Panc1 (cell line): ENCODE measurements at regions not wholly inside any gene's neighbourhood (a gene's known extent, or its start where the extent isn't known, plus 50 kb on each side); places are given as distances from the start of the nearest gene placed in this dataset.

ENCODE experiments used
- ATAC-seq: fragments of 200-7000 bp; cut with Tn5 transposase; 2 replicates; pipeline ENCODE4 v1.9.1; 2020; ENCODE audit warnings: mild to moderate bottlenecking, moderate library complexity
- BruUV-seq: library from RNA; stranded (reverse); fragments of 400-500 nt; replicated peaks from 2 replicates; lab custom pipeline; 2021; lab: Mats Ljungman, UMichigan
- CTCF ChIA-PET: fragments of 300-600 bp; sonication (Branson Sonifier 250); formaldehyde crosslinking; loops from one replicate; lab custom pipeline; 2022; ENCODE audit warnings: antibody characterized with exemption; lab: Charles Lee
- POLR2A ChIA-PET: fragments of 300-600 bp; sonication (Branson Sonifier 250); formaldehyde crosslinking; loops from one replicate; lab custom pipeline; 2022; ENCODE audit warnings: antibody characterized with exemption; lab: Charles Lee
- DNase-seq: peaks from one replicate; pipeline ENCODE4 v3.0.0-alpha.2; 2010; ENCODE audit warnings: low read depth, low spot score
- H3K27ac ChIP-seq: 2 replicates; pipeline ENCODE4 v1.5.1; 2011; ENCODE audit warnings: mild to moderate bottlenecking, low read length, inconsistent platforms
- H3K27me3 ChIP-seq: fragments of 200-500 bp; sonication (Bioruptor generic); 2 replicates; pipeline ENCODE4 v1.6.0; 2014; ENCODE audit warnings: low read length, inconsistent platforms; ENCODE audit not compliant: control insufficient read depth, insufficient read depth
- H3K36me3 ChIP-seq: fragments of 200-500 bp; sonication (Bioruptor generic); 2 replicates; pipeline ENCODE4 v1.5.1; 2014; ENCODE audit warnings: inconsistent platforms, mild to moderate bottlenecking, low read length, moderate library complexity; ENCODE audit not compliant: control insufficient read depth, insufficient read depth
- H3K4me1 ChIP-seq: 2 replicates; pipeline ENCODE4 v1.5.1; 2011; ENCODE audit warnings: inconsistent platforms, mild to moderate bottlenecking, low read length, moderate library complexity; ENCODE audit not compliant: control insufficient read depth, insufficient read depth
- H3K4me3 ChIP-seq, 2 experiments: 2 replicates each; pipeline ENCODE4 v1.5.1; 2011 to 2012; ENCODE audit warnings: low read depth in 2 of 2, low read length in 2 of 2, mild to moderate bottlenecking in 2 of 2, inconsistent platforms in 1 of 2, moderate library complexity in 1 of 2
- H3K9me3 ChIP-seq: fragments of 200-500 bp; sonication (Bioruptor generic); 2 replicates; pipeline ENCODE4 v1.5.1; 2014; ENCODE audit warnings: low read depth, mild to moderate bottlenecking, inconsistent platforms, low read length, moderate library complexity; ENCODE audit not compliant: control insufficient read depth, insufficient read depth
- POLR2AphosphoS5 ChIP-seq: IDR thresholded peaks from 2 replicates; pipeline ENCODE4 v1.6.1; 2012; ENCODE audit warnings: mild to moderate bottlenecking, low read depth, low read length, moderate library complexity
- SIN3A ChIP-seq: IDR thresholded peaks from 2 replicates; pipeline ENCODE4 v1.6.1; 2012; ENCODE audit warnings: low read depth, mild to moderate bottlenecking, low read length, moderate library complexity, borderline replicate concordance; ENCODE audit not compliant: insufficient read depth
- TCF7L2 ChIP-seq: IDR thresholded peaks from 2 replicates; pipeline ENCODE4 v1.6.1; 2011; ENCODE audit warnings: mild to moderate bottlenecking, low read depth, low read length, inconsistent platforms
- in situ Hi-C: cut with HindIII; loops from 2 replicates; pipeline ENCODE4 v1.10.0; 2016; ENCODE audit warnings: low sequenced_read_pairs, low pct_unique_long_range_greater_than_20kb
- intact Hi-C: fragments of 100-400 bp; cut with micrococcal nuclease; formaldehyde crosslinking; loops from one replicate; pipeline ENCODE4 v1.10.0; 2022; ENCODE audit not compliant: unreplicated experiment
- TF ChIP-seq, protein P1 (sequence below): fragments of 450-650 bp; IDR thresholded peaks from 2 replicates; pipeline ENCODE4 v1.5.1; 2017; ENCODE audit warnings: mild to moderate bottlenecking
- TF ChIP-seq, protein P2 (sequence below), 2 experiments: IDR thresholded peaks; 2 replicates each; pipeline ENCODE4 v1.6.1; 2011 to 2012; ENCODE audit warnings: low read depth in 2 of 2, control low read depth in 1 of 2, low read length in 1 of 2, mild to moderate bottlenecking in 1 of 2, moderate library complexity in 1 of 2; ENCODE audit not compliant: insufficient read depth in 1 of 2

DNA sequence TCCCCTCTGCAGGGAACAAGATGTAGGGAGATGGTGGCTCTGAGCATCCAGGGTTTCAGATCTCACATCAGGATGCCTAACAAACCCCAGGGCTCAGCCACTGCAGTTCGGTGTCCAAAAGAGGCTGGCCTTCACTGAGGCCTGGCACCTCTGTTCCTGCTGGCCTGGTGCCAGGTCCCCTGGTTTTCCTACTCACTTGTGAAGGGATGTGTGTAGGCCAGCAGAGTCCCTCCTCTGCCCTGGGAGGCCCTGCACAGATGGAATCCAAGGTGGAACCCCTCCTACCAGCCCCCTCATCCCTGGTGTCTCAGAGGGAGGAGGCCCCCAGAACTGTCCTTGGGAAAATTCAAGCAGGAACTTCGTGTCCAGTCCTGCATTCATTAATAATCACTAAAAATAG lies 260.6 kb downstream of the CCSER2 start:
- no peaks in the 10 kb centered on the region for H3K4me1 ChIP-seq
- ATAC-seq (no peak), DNase-seq (no peak)
- H3K36me3 ChIP-seq: no peaks in the 10 kb centered on the region
- no peak overlapping the region for H3K4me3 ChIP-seq
- H3K9me3 ChIP-seq: no peaks in the 10 kb centered on the region
- H3K27ac ChIP-seq: no peak overlapping the region
- ChIA-PET CTCF (no interaction called here), POLR2A (no interaction called here)
- intact Hi-C loops: no loop called here
- no peaks in the 10 kb centered on the region for H3K27me3 ChIP-seq
- in situ Hi-C loops: no loop called here
- no TSS peak for BruUV-seq
- TF ChIP-seq POLR2AphosphoS5 (no peak), TCF7L2 (no peak), SIN3A (no peak)
- TF ChIP-seq, protein P1, sequence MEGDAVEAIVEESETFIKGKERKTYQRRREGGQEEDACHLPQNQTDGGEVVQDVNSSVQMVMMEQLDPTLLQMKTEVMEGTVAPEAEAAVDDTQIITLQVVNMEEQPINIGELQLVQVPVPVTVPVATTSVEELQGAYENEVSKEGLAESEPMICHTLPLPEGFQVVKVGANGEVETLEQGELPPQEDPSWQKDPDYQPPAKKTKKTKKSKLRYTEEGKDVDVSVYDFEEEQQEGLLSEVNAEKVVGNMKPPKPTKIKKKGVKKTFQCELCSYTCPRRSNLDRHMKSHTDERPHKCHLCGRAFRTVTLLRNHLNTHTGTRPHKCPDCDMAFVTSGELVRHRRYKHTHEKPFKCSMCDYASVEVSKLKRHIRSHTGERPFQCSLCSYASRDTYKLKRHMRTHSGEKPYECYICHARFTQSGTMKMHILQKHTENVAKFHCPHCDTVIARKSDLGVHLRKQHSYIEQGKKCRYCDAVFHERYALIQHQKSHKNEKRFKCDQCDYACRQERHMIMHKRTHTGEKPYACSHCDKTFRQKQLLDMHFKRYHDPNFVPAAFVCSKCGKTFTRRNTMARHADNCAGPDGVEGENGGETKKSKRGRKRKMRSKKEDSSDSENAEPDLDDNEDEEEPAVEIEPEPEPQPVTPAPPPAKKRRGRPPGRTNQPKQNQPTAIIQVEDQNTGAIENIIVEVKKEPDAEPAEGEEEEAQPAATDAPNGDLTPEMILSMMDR: no peak
- TF ChIP-seq, protein P2, sequence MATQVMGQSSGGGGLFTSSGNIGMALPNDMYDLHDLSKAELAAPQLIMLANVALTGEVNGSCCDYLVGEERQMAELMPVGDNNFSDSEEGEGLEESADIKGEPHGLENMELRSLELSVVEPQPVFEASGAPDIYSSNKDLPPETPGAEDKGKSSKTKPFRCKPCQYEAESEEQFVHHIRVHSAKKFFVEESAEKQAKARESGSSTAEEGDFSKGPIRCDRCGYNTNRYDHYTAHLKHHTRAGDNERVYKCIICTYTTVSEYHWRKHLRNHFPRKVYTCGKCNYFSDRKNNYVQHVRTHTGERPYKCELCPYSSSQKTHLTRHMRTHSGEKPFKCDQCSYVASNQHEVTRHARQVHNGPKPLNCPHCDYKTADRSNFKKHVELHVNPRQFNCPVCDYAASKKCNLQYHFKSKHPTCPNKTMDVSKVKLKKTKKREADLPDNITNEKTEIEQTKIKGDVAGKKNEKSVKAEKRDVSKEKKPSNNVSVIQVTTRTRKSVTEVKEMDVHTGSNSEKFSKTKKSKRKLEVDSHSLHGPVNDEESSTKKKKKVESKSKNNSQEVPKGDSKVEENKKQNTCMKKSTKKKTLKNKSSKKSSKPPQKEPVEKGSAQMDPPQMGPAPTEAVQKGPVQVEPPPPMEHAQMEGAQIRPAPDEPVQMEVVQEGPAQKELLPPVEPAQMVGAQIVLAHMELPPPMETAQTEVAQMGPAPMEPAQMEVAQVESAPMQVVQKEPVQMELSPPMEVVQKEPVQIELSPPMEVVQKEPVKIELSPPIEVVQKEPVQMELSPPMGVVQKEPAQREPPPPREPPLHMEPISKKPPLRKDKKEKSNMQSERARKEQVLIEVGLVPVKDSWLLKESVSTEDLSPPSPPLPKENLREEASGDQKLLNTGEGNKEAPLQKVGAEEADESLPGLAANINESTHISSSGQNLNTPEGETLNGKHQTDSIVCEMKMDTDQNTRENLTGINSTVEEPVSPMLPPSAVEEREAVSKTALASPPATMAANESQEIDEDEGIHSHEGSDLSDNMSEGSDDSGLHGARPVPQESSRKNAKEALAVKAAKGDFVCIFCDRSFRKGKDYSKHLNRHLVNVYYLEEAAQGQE (IDR thresholded peaks at IDR 0.05; ENCODE audit: insufficient read depth in 1 of 2, low read depth in 2 of 2, low read length in 1 of 2): no peak

DNA sequence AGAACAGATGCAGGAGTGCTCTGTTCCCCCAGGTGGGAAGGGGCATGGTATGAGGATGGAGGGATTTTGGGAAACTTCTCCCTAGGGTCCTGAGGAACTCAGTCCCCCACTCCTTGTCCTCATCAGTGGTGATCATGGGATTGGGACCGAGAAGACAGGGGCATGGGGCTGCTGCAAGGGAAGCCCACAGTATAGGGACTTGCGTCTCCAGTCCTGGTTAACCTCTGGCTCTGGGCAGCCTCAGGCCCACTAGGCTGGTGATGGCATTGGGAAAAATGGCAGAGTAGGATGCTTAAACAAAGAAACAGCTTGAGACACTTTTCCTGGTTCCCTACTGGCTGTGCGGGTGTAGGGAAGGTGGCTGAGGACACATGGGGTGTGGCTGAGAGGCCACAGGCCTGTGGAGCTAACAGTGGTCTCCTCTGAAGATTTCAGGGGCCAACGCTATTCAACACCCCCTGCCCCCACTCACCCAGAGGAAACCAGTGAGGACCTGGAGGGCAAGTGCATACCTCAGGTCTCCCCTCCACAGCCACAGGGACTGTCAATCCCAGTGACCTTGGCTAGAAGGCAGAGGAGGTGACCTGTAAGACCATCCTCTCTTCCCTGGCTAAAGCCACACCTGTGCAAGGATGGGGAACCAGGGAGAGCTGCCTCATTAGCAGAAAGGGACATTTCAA lies 261.3 kb downstream of the CCSER2 start:
- Histone ChIP-seq H3K4me1 (no peaks in the 10 kb centered on the region), H3K4me3 (no peak overlapping the region), H3K27ac (no peak overlapping the region), H3K9me3 (no peaks in the 10 kb centered on the region), H3K36me3 (no peaks in the 10 kb centered on the region), H3K27me3 (no peaks in the 10 kb centered on the region)
- BruUV-seq: no TSS peak
- TF ChIP-seq, protein P2 (IDR thresholded peaks at IDR 0.05; ENCODE audit: insufficient read depth in 1 of 2, low read depth in 2 of 2, low read length in 1 of 2): no peak
- TF ChIP-seq, protein P1: no peak
- TF ChIP-seq POLR2AphosphoS5: no peak
- intact Hi-C loops: no loop called here
- ATAC-seq (no peak), DNase-seq (no peak)
- in situ Hi-C loops: no loop called here
- CTCF ChIA-PET: no interaction called here
- POLR2A ChIA-PET: no interaction called here
